Gastroesophageal sphincter (tissue), 4 donors: ENCODE measurements at regions not wholly inside any gene's neighbourhood (a gene's known extent, or its start where the extent isn't known, plus 50 kb on each side); places are given as distances from the start of the nearest gene placed in this dataset.

ENCODE experiments used
- ATAC-seq: fragments of 150-250 bp; one replicate; pipeline ENCODE4 v1.9.1; 2016; ENCODE audit warnings: mild to moderate bottlenecking, moderate library complexity
- H3K27ac ChIP-seq, 4 donors: fragments of 200-600 bp; sonication (generic) in 3 of 4; 1 replicate in 3 of 4; 2 replicates in 1 of 4; pipeline ENCODE4 v1.5.1; 2016 to 2019
- H3K27me3 ChIP-seq: fragments of 200-600 bp; sonication (generic); one replicate; pipeline ENCODE4 v1.5.1; 2019
- H3K36me3 ChIP-seq, 2 donors: fragments of 200-600 bp; sonication (generic); one replicate each; pipeline ENCODE4 v1.5.1; 2019; ENCODE audit warnings: control low read depth in 1 of 2
- H3K4me1 ChIP-seq, 3 donors: fragments of 200-600 bp; sonication (generic); 1 replicate in 2 of 3; 2 replicates in 1 of 3; pipeline ENCODE4 v1.5.1; 2016 to 2019; ENCODE audit warnings: control low read depth in 2 of 3
- H3K4me3 ChIP-seq, 2 donors: fragments of 200-600 bp; sonication (generic); one replicate each; pipeline ENCODE4 v1.5.1; 2019; ENCODE audit warnings: mild to moderate bottlenecking in 1 of 2, moderate library complexity in 1 of 2
- H3K9me3 ChIP-seq, 3 donors: fragments of 200-600 bp; sonication (generic); one replicate each; pipeline ENCODE4 v1.5.1; 2017 to 2019; ENCODE audit warnings: control low read depth in 2 of 3
- CTCF ChIP-seq, 4 experiments: fragments of 200-600 bp in 2 of 4; fragments of 450-650 bp in 2 of 4; sonication (generic) in 1 of 4; IDR thresholded peaks; one replicate each; pipeline ENCODE4 v1.5.1; 2017 to 2019; ENCODE audit warnings: antibody characterized with exemption in 4 of 4, mild to moderate bottlenecking in 2 of 4, moderate library complexity in 2 of 4
- EP300 ChIP-seq: sonication (generic); formaldehyde crosslinking; IDR thresholded peaks from one replicate; pipeline ENCODE4 v1.6.1; 2017; ENCODE audit warnings: antibody characterized with exemption, mild to moderate bottlenecking
- POLR2A ChIP-seq, 2 donors: fragments of 450-650 bp; IDR thresholded peaks; one replicate each; pipeline ENCODE4 v1.6.1; 2017; ENCODE audit warnings: antibody characterized with exemption in 2 of 2, mild to moderate bottlenecking in 2 of 2, moderate library complexity in 1 of 2
- POLR2AphosphoS5 ChIP-seq: sonication (generic); formaldehyde crosslinking; IDR thresholded peaks from one replicate; pipeline ENCODE4 v1.6.1; 2017; ENCODE audit warnings: antibody characterized with exemption
- WGBS, 2 donors: methylation state at CpG; one replicate each; pipeline ENCODE4 v1.1.5; 2018; ENCODE audit warnings: low coverage in 1 of 2; 5-methylcytosine and 5-hydroxymethylcytosine counted together

DNA sequence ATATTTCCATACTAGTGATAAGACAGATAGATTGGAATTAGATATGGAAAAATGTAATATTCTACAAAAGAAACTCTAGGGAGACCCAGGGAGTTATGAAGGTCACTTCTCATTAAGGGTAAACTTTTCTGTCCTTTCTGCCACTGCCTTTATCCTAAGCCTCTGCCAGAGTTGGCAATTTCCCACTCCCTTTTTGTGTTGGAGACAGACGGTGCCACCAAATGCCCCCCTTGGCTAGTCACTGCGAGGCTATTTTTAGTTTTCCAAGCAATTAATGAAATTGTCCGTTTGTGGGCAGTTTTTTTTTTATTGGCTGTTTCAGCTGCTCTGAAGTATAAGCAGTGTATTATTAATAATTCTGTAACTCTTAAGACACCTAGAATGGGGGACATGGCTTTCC, 67.6 kb upstream of the TENM4 start:
- Histone ChIP-seq H3K27ac (no peak overlapping the region), H3K4me3 (no peak overlapping the region), H3K27me3 (no peaks in the 10 kb centered on the region), H3K36me3 (no peaks in the 10 kb centered on the region), H3K4me1 (peaks cover 0 to 1% (median 0%) of the 10 kb centered on the region in 3 donors), H3K9me3 (no peaks in the 10 kb centered on the region)
- WGBS, 2 donors: 33 to 34% methylated on average over 3 of the region's 3 CpGs
- ATAC-seq: no peak
- TF ChIP-seq POLR2A (IDR thresholded peaks at IDR 0.05) (no peak), POLR2AphosphoS5 (no peak), EP300 (no peak), CTCF (IDR thresholded peaks at IDR 0.05) (no peak)

GRCh38 chr11:79507706-79508105, 66.9 kb upstream of the TENM4 start:
- no peak overlapping the region for H3K27ac ChIP-seq
- no peaks in the 10 kb centered on the region for H3K27me3 ChIP-seq
- no peak overlapping the region for H3K4me3 ChIP-seq
- H3K4me1 ChIP-seq: peaks cover 0 to 9% (median 5%) of the 10 kb centered on the region in 3 donors
- H3K36me3 ChIP-seq: no peaks in the 10 kb centered on the region
- WGBS, 2 donors: 82 to 100% methylated on average over 1 to 7 of the region's 7 CpGs
- TF ChIP-seq EP300: no peak
- TF ChIP-seq POLR2A (IDR thresholded peaks at IDR 0.05): no peak
- TF ChIP-seq POLR2AphosphoS5: no peak
- no peak for TF ChIP-seq CTCF (IDR thresholded peaks at IDR 0.05)
- no peak for ATAC-seq
- H3K9me3 ChIP-seq: no peaks in the 10 kb centered on the region

GRCh38 chr11:79506734-79507344, 66.0 kb upstream of the TENM4 start:
- H3K9me3 ChIP-seq: no peaks in the 10 kb centered on the region
- no peak overlapping the region for H3K4me3 ChIP-seq
- no peak for TF ChIP-seq POLR2AphosphoS5
- no peak for TF ChIP-seq EP300
- no peak for TF ChIP-seq CTCF (IDR thresholded peaks at IDR 0.05)
- no peak for TF ChIP-seq POLR2A (IDR thresholded peaks at IDR 0.05)
- no peak overlapping the region for H3K27ac ChIP-seq
- H3K4me1 ChIP-seq: peaks cover 0 to 10% (median 5%) of the 10 kb centered on the region in 3 donors
- ATAC-seq: no peak
- WGBS, 2 donors: 55% methylated on average over 6 to 7 of the region's 11 CpGs
- H3K27me3 ChIP-seq: no peaks in the 10 kb centered on the region
- H3K36me3 ChIP-seq: no peaks in the 10 kb centered on the region

DNA sequence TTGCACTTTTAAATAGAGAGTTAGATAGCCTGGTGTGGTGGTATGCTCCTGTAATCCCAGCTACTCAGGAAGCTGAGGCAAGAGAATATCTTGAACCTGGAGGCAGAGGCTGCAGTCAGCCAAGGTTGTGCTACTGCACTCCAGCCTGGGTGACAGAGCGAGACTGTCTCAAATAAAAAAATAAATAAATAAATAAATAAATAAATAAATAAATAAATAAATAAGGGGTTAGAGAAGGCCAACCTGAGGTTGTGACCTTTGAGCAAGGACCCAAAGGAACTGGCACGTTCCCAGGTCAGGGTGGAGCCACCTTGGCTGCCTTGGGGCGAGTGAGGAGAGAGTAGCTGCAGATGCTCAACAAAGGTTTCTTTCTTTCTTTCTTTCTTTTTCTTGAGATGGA, 65.3 kb upstream of the TENM4 start:
- no peak overlapping the region for H3K27ac ChIP-seq
- 59 to 92% methylated on average over 1 to 3 of the region's 3 CpGs for WGBS, 2 donors
- H3K4me3 ChIP-seq: no peak overlapping the region
- H3K36me3 ChIP-seq: no peaks in the 10 kb centered on the region
- no peak for ATAC-seq
- no peaks in the 10 kb centered on the region for H3K27me3 ChIP-seq
- peaks cover 0 to 10% (median 5%) of the 10 kb centered on the region in 3 donors for H3K4me1 ChIP-seq
- H3K9me3 ChIP-seq: no peaks in the 10 kb centered on the region
- TF ChIP-seq EP300 (no peak), CTCF (IDR thresholded peaks at IDR 0.05) (no peak), POLR2AphosphoS5 (no peak), POLR2A (IDR thresholded peaks at IDR 0.05) (no peak)

DNA sequence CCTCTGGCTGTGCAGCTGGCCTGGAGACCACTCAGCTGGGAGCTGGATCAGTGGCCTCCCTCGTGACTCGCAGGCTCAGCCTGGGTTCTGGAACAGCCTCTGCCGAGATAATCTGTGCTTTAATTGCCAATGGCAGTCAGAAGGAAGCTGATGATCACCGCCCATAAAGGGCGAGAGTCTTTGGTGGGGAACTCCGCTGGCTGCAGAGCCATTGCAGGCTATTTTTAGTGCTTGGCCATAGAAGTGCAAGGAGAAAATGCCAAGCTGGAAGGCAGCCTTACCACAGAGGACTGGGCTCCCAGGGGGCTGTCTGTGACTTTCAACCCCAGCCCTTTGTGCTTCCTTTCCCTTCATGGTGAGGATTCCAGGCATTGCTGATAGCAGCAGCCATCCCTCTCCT, 62.2 kb upstream of the TENM4 start:
- Histone ChIP-seq H3K27ac (no peak overlapping the region), H3K4me3 (no peak overlapping the region), H3K36me3 (no peaks in the 10 kb centered on the region), H3K4me1 (peaks cover 0 to 10% (median 5%) of the 10 kb centered on the region in 3 donors), H3K27me3 (no peaks in the 10 kb centered on the region), H3K9me3 (no peaks in the 10 kb centered on the region)
- ATAC-seq: no peak
- no peak for TF ChIP-seq EP300
- TF ChIP-seq POLR2AphosphoS5: no peak
- no peak for TF ChIP-seq POLR2A (IDR thresholded peaks at IDR 0.05)
- no peak for TF ChIP-seq CTCF (IDR thresholded peaks at IDR 0.05)
- 0% methylated on average over 2 of the region's 6 CpGs; no CpG with 5 or more reads in 1 of the 2 donors for WGBS, 2 donors
